Frontal cortex (tissue), 3 donors: ENCODE measurements at regions not wholly inside any gene's neighbourhood (a gene's known extent, or its start where the extent isn't known, plus 50 kb on each side); places are given as distances from the start of the nearest gene placed in this dataset.

Source experiments
- DNase-seq, 2 donors: peaks; one replicate each; pipeline ENCODE4 v3.0.0; 2012; ENCODE audit warnings: low spot score in 2 of 2
- FAIRE-seq: peaks from 2 replicates; lab custom pipeline; 2012; peaks lifted over from hg19 to GRCh38; lab: Jason Lieb, UNC
- donor health status: control.
- donor health status: control.
- donor health status: control.

DNA sequence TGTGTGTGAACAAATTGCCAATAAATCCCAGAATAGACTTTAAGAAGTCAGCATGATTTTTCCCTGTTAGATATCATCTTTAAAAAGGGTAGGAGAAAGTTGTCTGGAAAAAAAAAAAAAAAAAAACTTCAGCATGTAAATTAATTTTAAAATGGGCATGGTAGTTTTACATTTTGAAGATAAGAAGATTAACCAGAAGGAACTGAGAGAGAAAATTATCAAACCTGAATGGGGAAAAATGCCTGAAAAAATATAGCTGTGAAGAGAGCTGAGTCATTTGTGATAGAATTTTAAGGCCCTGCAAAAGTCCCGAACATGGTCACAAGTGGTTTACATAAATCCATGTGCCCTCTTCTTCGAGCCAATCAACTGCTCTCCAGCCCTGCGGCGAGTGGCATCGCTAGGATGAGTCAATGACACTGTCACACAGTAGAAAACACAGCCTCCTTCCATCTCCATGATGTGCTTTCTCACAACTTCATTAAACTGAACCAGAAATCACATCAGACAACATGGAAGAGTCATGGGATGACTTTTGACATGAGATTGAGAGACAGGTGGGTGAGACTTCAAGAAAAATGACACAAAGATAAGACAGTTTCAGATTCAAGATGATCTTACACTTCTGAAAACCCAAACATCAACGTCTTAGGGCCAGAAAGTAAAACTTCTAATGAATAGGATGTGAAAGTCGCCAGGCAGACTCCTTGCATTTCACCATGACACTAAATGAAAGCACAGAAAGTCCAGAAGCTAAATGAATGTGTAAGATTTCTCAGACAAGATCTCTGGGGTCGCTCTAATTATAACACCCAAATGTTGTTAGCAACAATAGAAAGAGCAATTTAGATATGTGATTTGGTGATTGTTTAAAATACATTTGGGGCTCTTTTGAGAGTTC, 273.0 kb upstream of the ID2 start:
- DNase-seq (no peak), FAIRE-seq (no peak)

DNA sequence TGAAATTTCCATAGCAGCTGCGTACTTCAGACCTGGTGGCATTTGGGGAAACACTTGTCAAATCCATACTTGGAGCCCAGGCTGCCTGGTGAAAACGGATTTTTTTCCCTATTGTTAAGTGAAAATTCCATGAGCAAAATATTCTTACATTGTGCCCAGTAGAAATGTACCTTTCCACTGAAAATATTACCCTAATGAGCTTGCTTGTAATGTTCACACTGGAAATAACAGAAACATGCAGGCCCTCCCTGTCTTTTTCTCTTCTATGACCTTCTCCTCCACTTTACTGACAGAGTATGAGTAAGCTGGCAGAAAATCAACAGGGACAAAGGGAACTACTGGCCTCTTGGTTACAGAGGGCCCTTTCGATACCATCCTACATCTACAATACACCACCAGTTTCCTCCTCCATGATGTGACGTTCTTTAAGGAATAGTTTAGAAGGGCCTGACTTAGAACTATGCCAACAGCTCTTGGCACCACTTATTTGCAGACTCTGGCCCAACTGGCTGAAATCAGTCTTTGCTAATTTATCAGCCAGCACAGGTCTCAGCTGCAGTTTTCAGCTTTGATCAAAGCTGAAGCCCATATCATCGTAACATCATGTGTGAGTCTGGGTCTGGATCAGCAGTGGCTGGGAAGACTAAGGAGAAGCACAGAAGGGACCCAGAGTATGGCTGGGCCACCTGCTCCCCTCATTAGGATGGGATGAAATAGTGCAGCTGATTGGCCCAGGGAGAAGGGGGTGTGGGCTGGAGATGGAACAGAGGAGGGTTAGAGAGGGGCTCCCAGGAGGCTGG, 272.2 kb upstream of the ID2 start:
- FAIRE-seq (no peak), DNase-seq (no peak)

GRCh38 chr2:8412082-8412481, 269.8 kb upstream of the ID2 start:
- no peak for FAIRE-seq
- DNase-seq, result no peak

GRCh38 chr2:8412586-8412985, 269.3 kb upstream of the ID2 start:
- FAIRE-seq (no peak), DNase-seq (no peak)

DNA sequence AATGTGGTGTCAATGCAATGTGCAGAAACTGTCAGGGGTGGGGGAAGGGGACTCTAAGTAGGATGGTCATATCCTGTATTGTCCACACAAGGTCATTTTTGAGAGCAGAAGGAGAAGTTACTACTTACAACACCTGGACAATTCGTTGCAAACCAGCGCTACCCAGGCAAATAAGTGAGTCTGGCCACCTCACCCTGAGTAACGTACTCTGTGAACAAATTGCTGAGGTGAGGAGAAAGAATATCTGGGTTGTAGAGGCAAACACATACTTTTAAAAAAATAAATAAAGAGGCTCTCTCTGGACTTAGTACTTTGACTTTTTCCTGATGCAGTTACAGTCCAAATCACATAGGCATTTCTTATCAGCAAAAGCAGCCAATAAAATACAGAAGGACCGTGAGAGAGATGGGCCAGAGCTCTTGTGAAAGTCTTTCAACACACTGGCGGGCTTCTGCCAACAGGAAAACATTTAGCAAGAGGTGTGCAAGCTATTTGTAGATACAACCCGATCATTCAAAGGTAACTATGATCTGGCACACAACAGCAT, 268.2 kb upstream of the ID2 start:
- DNase-seq, result no peak
- no peak for FAIRE-seq

DNA sequence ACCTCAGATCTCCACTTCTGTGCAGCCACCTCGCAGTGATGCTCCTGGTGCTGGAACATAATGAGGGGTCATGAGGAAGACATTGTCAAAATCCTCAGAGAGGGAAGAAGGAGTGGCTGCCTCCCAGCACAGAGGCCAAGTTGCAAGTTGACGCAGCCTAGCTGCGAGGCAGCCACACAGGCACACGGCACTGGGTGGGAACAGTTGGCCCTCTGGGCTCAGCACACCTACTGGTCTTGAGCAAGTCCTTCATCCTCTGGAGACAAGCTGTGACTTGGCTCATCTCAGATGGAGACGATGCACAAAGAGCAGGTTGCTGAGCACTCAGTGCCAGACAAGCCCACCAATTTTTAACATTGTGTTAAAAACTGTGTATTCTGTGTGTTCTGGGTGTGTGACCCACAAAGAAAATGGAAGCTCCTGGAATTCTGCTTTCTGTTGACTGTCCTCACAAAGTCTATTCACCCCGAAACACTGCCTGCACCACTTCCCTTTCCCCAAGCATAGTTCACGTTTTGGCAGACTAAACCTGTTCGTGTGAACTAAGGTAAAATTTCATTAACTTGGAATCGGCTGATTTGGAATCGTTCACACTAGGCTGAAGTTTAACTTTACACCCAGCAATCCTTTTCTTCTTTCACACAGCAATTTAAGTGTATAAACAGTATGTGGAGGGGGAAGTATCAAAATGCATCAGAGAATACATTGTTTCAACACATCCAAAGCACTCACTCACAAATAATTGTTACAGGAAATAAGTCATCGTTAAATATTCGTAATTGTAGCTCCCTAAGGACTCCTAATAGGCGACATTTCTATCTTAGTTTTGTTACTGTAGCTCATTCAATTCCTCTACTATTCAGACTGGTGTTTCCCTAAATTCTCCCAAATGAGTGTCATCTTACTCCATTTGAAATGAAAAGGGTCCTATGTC, 266.6 kb upstream of the ID2 start:
- no peak for FAIRE-seq

DNA sequence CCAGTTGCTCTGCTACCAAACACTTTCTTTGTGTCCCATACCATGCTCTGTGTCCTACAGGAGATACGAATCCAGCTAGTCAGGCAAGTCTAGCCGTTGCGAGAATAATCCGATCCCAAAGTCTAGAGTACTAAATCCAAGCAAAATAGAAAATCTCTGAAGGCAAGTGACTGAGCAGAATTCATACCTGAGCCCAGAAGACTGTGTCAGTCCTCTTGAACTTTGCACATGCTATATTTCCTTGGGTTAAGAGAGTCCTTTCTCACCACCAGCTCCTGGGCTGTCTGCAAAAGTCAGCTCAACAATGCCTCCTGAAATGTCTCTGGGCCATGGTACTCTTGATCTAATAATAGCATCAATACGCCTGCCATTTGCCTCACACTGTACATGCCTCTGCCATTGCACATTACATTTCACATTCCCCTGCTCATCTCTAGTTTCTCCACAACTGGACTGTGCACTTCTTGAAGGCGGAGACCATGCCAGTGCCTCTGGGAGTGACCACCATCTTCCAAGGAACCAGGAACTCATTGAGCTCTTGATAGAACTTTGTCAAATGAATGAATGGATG, 265.8 kb upstream of the ID2 start:
- DNase-seq (no peak), FAIRE-seq (no peak)

More for the DNA sequence above, 266.6 kb upstream of the ID2 start:
- no peak for DNase-seq

GRCh38 chr2:8416849-8417832, 264.7 kb upstream of the ID2 start:
- FAIRE-seq (no peak), DNase-seq (no peak)

DNA sequence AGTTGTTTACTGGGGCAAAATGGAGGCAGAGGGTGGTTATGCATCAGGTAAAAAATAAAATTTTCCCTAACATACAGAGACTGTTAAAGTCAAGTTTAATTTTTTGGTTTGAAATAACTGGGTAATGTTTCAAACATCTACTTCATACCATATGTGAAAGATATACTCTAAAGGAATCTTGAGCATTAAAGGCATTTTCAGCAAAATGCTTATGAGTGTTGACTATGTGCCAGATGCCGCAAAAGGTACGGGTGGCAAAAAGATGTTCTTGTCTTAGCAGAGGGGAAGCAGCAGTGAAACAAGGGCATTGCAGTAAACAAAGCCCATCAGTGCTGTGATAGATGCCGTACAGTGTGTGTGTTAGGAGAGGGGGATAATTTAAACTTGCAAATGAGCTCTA, 263.1 kb upstream of the ID2 start:
- FAIRE-seq, result no peak

DNA sequence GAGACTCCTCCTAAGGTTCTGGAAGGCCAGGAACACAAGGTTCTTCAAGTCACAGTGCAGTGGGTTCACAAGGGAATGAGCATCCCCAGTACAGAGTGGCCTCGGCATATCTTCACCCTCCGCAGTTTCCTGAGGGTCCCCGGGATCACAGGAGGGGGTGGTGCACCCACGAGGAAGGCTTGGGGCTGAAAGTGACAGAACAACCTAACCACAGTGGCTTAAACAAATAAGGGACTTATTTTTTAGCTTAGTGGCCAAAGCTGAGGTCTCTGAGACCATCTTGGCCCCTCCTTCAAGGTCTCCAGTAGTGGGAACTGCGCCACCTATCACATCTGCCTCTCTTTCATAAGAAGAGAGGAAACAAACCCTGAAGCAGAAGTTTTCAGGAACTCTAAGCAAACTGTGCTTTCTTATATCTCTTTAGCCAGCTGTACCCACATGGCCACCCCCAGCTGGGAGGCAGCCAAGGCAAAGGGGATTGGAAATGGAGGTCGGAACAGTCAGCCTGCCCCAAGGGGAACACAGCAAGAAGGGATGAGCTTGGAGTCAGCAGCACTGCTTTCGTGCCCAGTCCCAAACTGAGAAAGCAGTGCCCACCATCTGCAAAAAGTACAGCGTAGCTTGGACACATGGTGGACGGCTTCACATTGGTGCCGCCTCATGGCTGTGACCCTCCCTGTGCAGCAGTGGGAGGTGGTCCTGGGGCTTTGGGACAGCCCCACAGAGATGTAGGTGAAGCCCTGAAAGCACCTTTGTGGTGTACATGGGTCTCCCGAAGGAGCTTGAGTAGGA, 260.0 kb upstream of the ID2 start:
- DNase-seq (no peak), FAIRE-seq (no peak)

More for the DNA sequence above, 263.1 kb upstream of the ID2 start:
- DNase-seq, result no peak

DNA sequence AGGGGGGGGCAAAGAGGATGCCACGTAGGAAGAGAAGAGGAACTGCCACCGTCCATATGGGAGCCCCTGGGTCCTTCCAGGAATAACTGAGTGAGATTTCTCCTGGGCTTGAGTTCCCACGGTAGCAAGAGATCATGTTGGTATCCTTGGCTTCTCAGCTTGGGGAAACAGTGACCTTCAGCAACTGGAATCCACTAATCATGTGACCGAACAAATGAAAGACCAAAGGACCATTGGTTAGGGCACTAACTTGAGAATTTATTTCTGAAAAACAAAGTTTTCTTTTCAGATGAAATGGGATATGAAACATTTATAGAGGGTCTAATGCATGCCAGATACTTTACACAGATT, 259.4 kb upstream of the ID2 start:
- DNase-seq (no peak), FAIRE-seq (no peak)

- FAIRE-seq (no peak), DNase-seq (no peak)
Observed at GRCh38 chr2:8424997-8425900, 256.6 kb upstream of the ID2 start.

GRCh38 chr2:8426550-8426949, 255.3 kb upstream of the ID2 start:
- no peak for DNase-seq

GRCh38 chr2:8427211-8427610, 254.6 kb upstream of the ID2 start:
- DNase-seq, result no peak
- FAIRE-seq, result no peak

More at GRCh38 chr2:8426550-8426949, 255.3 kb upstream of the ID2 start:
- no peak for FAIRE-seq

- FAIRE-seq (no peak), DNase-seq (no peak)
Observed at GRCh38 chr2:8430628-8431027, 251.2 kb upstream of the ID2 start.

GRCh38 chr2:8431446-8432125, 250.3 kb upstream of the ID2 start:
- FAIRE-seq (no peak), DNase-seq (no peak)
